ENCODE measurements at regions not wholly inside any gene's neighbourhood (a gene's known extent, or its start where the extent isn't known, plus 50 kb on each side); places are given as distances from the start of the nearest gene placed in this dataset.

GRCh38 chr5:2201011-2201410 is 318.3 kb upstream of the IRX4 start:
- DNase-seq (ENCODE audit: extremely low spot score), result no peak
- ChIA-PET POLR2A (no interaction called here), CTCF (interaction anchor here (1.2 kb wide), 1 partner anchor 15 kb away, joined by 3 read pairs; no protein-coding TSS in a partner anchor)
- no peak for TF ChIP-seq CTCF (IDR thresholded peaks at IDR 0.05; ENCODE audit: control extremely low read depth, extremely low read depth, low read depth, missing control alignments)

GRCh38 chr5:2200261-2200950 is 317.7 kb upstream of the IRX4 start:
- no peak for TF ChIP-seq CTCF (IDR thresholded peaks at IDR 0.05; ENCODE audit: control extremely low read depth, extremely low read depth, low read depth, missing control alignments)
- ChIA-PET CTCF (interaction anchor here (1.2 kb wide), 1 partner anchor 15 kb away, joined by 3 read pairs; no protein-coding TSS in a partner anchor), POLR2A (no interaction called here)
- DNase-seq (ENCODE audit: extremely low spot score), result no peak

- POLR2A ChIA-PET, result no interaction called here
- no peak for TF ChIP-seq CTCF (IDR thresholded peaks at IDR 0.05; ENCODE audit: control extremely low read depth, extremely low read depth, low read depth, missing control alignments)
- CTCF ChIA-PET, result interaction anchor here (1.2 kb wide), 1 partner anchor 14 kb away, joined by 3 read pairs; no protein-coding TSS in a partner anchor
- DNase-seq (ENCODE audit: extremely low spot score), result no peak
Observed at GRCh38 chr5:2199697-2200096, 317.0 kb upstream of the IRX4 start.

GRCh38 chr5:2196989-2197619 is 314.4 kb upstream of the IRX4 start:
- POLR2A ChIA-PET, result no interaction called here
- no peak for DNase-seq (ENCODE audit: extremely low spot score)
- no peak for TF ChIP-seq CTCF (IDR thresholded peaks at IDR 0.05; ENCODE audit: control extremely low read depth, extremely low read depth, low read depth, missing control alignments)
- CTCF ChIA-PET, result no interaction called here

GRCh38 chr5:2196416-2196815 is 313.7 kb upstream of the IRX4 start:
- TF ChIP-seq CTCF (IDR thresholded peaks at IDR 0.05; ENCODE audit: control extremely low read depth, extremely low read depth, low read depth, missing control alignments), result no peak
- CTCF ChIA-PET, result no interaction called here
- DNase-seq (ENCODE audit: extremely low spot score), result no peak
- POLR2A ChIA-PET, result no interaction called here

- ChIA-PET CTCF (no interaction called here), POLR2A (no interaction called here)
- DNase-seq (ENCODE audit: extremely low spot score), result no peak
- no peak for TF ChIP-seq CTCF (IDR thresholded peaks at IDR 0.05; ENCODE audit: control extremely low read depth, extremely low read depth, low read depth, missing control alignments)
Observed at GRCh38 chr5:2194949-2195348, 312.2 kb upstream of the IRX4 start.
